Lung (tissue), 11 donors: ENCODE measurements at regions not wholly inside any gene's neighbourhood (a gene's known extent, or its start where the extent isn't known, plus 50 kb on each side); places are given as distances from the start of the nearest gene placed in this dataset.
"Not testable (repeated sequence)": the region's sequence is repeated elsewhere in the genome, so short reads cannot be mapped to it uniquely, and the experiment has no call there.

Experiments
- ATAC-seq: fragments of 200-7000 bp; cut with Tn5 transposase; one replicate; pipeline ENCODE4 v1.9.1; 2020; ENCODE audit warnings: moderate number of reproducible peaks; ENCODE audit not compliant: insufficient read depth, low FRiP score
- DNase-seq, 3 donors: peaks; one replicate each; pipeline ENCODE4 v3.0.0-alpha.2; 2013 to 2017
- H3K27ac ChIP-seq, 2 donors: one replicate each; pipeline ENCODE4 v1.5.1; 2013; ENCODE audit warnings: mild to moderate bottlenecking in 2 of 2, moderate library complexity in 2 of 2, control low read depth in 1 of 2, inconsistent platforms in 1 of 2, low read depth in 1 of 2, low read length in 1 of 2
- H3K27me3 ChIP-seq, 3 donors: one replicate each; pipeline ENCODE4 v1.5.1; 2013; ENCODE audit warnings: low read length in 2 of 3; ENCODE audit not compliant: control insufficient read depth in 3 of 3, insufficient read depth in 3 of 3
- H3K36me3 ChIP-seq, 4 donors: one replicate each; pipeline ENCODE4 v1.5.1; 2013; ENCODE audit warnings: low read length in 4 of 4, mild to moderate bottlenecking in 1 of 4, moderate library complexity in 1 of 4; ENCODE audit not compliant: control insufficient read depth in 4 of 4, insufficient read depth in 4 of 4
- H3K4me1 ChIP-seq, 5 donors: one replicate each; pipeline ENCODE4 v1.5.1; 2013; ENCODE audit warnings: low read length in 5 of 5, mild to moderate bottlenecking in 2 of 5, moderate library complexity in 1 of 5; ENCODE audit not compliant: control insufficient read depth in 5 of 5, insufficient read depth in 5 of 5
- H3K4me3 ChIP-seq: one replicate; pipeline ENCODE4 v1.5.1; 2013; ENCODE audit warnings: mild to moderate bottlenecking, control low read depth, moderate library complexity
- H3K9ac ChIP-seq, 2 donors: one replicate each; pipeline ENCODE4 v1.5.1; 2013; ENCODE audit warnings: low read length in 2 of 2, control low read depth in 1 of 2; ENCODE audit not compliant: insufficient read depth in 1 of 2
- H3K9me3 ChIP-seq, 4 donors: one replicate each; pipeline ENCODE4 v1.5.1; 2013; ENCODE audit warnings: low read length in 3 of 4, mild to moderate bottlenecking in 1 of 4, moderate library complexity in 1 of 4; ENCODE audit not compliant: control insufficient read depth in 4 of 4, insufficient read depth in 3 of 4
- CTCF ChIP-seq: IDR thresholded peaks from 2 replicates; pipeline ENCODE4 v1.5.1; 2012; ENCODE audit warnings: mild to moderate bottlenecking; ENCODE audit errors: control extremely low read depth, extremely low read depth
- WGBS, 2 donors: extraction: QIAGEN DNeasy Blood & Tissue Kit; methylation state at CpG; one replicate each; pipeline ENCODE4 v1.1.7; 2013; 5-methylcytosine and 5-hydroxymethylcytosine counted together
- donor health status: control.
- donor health status: control.
- donor health status: Bipolar disorder and iron deficiency.
- donor health status: healthy.
- donor health status: DM: yes; HTN: yes; CAD: no.

DNA sequence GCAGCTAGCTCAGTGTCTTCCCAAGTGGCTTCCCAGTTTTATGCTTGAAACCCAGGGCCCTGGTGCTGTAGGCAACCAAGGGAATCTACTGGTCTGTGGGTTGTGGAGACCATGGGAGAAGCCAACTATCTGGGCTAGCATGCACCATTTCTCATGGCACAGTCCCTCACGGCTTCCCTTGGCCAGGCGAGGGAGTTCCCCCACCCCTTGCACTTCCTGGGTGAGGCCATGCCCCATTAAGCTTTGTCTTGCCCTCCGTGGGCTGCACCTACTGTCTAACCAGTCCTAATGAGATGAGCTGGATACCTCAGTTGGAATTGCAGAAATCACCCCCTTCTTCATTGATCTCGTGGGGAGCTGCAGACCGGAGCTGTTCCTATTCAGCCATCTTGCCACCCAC is 1152.0 kb downstream of the KHDRBS2 start:
- no peak for DNase-seq
- H3K27me3 ChIP-seq = no peaks in the 10 kb centered on the region

GRCh38 chr6:61114185-61114584 is 1171.8 kb downstream of the KHDRBS2 start:
- not testable (repeated sequence) for H3K4me1 ChIP-seq, H3K27me3 ChIP-seq, ATAC-seq, H3K9ac ChIP-seq, DNase-seq, H3K27ac ChIP-seq, H3K4me3 ChIP-seq, H3K9me3 ChIP-seq, H3K36me3 ChIP-seq
- 86% methylated on average over 1 of the region's 1 CpG for WGBS, 2 donors

More for the DNA sequence above, 1152.0 kb downstream of the KHDRBS2 start:
- no peak overlapping the region for H3K4me3 ChIP-seq
- no peak for TF ChIP-seq CTCF
- H3K4me1 ChIP-seq = no peaks in the 10 kb centered on the region
- H3K9me3 ChIP-seq = peaks cover 0 to 5% (median 2%) of the 10 kb centered on the region in 4 donors
- no peaks in the 10 kb centered on the region for H3K36me3 ChIP-seq
- no peak overlapping the region for H3K27ac ChIP-seq
- H3K9ac ChIP-seq = no peak overlapping the region
- no peak for ATAC-seq
- WGBS, 2 donors = 85 to 88% methylated on average over 5 of the region's 5 CpGs

- not testable (repeated sequence) for H3K9ac ChIP-seq, ATAC-seq, DNase-seq, H3K27me3 ChIP-seq, H3K27ac ChIP-seq, H3K4me3 ChIP-seq, H3K4me1 ChIP-seq, H3K9me3 ChIP-seq, H3K36me3 ChIP-seq
- WGBS, 2 donors = 96% methylated on average over 7 of the region's 7 CpGs
These were observed 1178.1 kb downstream of the KHDRBS2 start for GRCh38 chr6:61107914-61108313.

GRCh38 chr6:61103660-61104059 is 1182.4 kb downstream of the KHDRBS2 start:
- ATAC-seq, H3K4me1 ChIP-seq, H3K27me3 ChIP-seq, H3K27ac ChIP-seq, H3K9ac ChIP-seq, H3K4me3 ChIP-seq, DNase-seq, H3K9me3 ChIP-seq, H3K36me3 ChIP-seq: not testable (repeated sequence)
- WGBS, 2 donors = 87 to 88% methylated on average over 3 of the region's 3 CpGs

DNA sequence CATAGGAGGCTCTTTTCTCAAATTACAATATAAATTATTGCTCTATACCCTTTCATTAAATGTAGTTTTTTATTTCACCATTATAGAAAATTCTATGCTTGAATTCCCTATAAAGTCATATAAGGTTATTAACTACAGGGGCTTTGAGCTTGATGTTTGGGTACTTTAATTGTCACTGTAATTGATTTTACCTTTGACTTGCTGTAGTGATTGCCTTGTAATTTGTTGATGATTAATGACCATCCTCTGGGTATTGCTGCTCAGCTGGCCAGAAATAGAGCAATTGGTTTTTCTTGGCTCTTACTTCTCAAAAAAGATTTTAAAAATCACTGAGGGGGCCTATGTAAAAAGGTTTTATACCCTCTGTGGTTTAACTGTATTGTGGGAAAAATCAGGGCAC is 1186.0 kb downstream of the KHDRBS2 start:
- H3K4me1 ChIP-seq = no peaks in the 10 kb centered on the region
- H3K36me3 ChIP-seq = no peaks in the 10 kb centered on the region
- H3K27ac ChIP-seq = no peak overlapping the region
- H3K4me3 ChIP-seq = no peak overlapping the region
- H3K9ac ChIP-seq = no peak overlapping the region
- no peak for TF ChIP-seq CTCF
- ATAC-seq = no peak
- H3K27me3 ChIP-seq = no peaks in the 10 kb centered on the region
- H3K9me3 ChIP-seq = no peaks in the 10 kb centered on the region
- DNase-seq = no peak

GRCh38 chr6:61099561-61099960 is 1186.5 kb downstream of the KHDRBS2 start:
- not testable (repeated sequence) for H3K36me3 ChIP-seq, H3K9me3 ChIP-seq, H3K4me1 ChIP-seq, H3K27me3 ChIP-seq, DNase-seq, H3K9ac ChIP-seq, H3K4me3 ChIP-seq, H3K27ac ChIP-seq, ATAC-seq
- WGBS, 2 donors = 93 to 96% methylated on average over 1 of the region's 1 CpG

GRCh38 chr6:61087986-61088385 is 1198.0 kb downstream of the KHDRBS2 start:
- 57 to 70% methylated on average over 1 of the region's 1 CpG for WGBS, 2 donors
- not testable (repeated sequence) for H3K4me1 ChIP-seq
- ATAC-seq = peak; percentile 34

More at GRCh38 chr6:61087986-61088385, 1198.0 kb downstream of the KHDRBS2 start:
- H3K9me3 ChIP-seq, H3K9ac ChIP-seq, H3K27me3 ChIP-seq, H3K4me3 ChIP-seq, H3K27ac ChIP-seq, H3K36me3 ChIP-seq: not testable (repeated sequence)
- DNase-seq = peak in 2 of 3 donors; percentile 0 to 4
